Testis (tissue), 2 donors: ENCODE measurements at regions not wholly inside any gene's neighbourhood (a gene's known extent, or its start where the extent isn't known, plus 50 kb on each side); places are given as distances from the start of the nearest gene placed in this dataset.

ENCODE experiments used
- POLR2A ChIP-seq: fragments of 450-650 bp; IDR thresholded peaks from one replicate; pipeline ENCODE4 v1.6.1; 2017; ENCODE audit warnings: antibody characterized with exemption, mild to moderate bottlenecking, moderate library complexity
- TF ChIP-seq, protein P1 (sequence below), 3 experiments: fragments of 450-650 bp in 2 of 3; fragments of 200-600 bp in 1 of 3; sonication (generic) in 1 of 3; IDR thresholded peaks; one replicate each; pipeline ENCODE4 v1.5.1; 2016 to 2019; ENCODE audit warnings: antibody characterized with exemption in 3 of 3, mild to moderate bottlenecking in 2 of 3, moderate library complexity in 1 of 3

DNA sequence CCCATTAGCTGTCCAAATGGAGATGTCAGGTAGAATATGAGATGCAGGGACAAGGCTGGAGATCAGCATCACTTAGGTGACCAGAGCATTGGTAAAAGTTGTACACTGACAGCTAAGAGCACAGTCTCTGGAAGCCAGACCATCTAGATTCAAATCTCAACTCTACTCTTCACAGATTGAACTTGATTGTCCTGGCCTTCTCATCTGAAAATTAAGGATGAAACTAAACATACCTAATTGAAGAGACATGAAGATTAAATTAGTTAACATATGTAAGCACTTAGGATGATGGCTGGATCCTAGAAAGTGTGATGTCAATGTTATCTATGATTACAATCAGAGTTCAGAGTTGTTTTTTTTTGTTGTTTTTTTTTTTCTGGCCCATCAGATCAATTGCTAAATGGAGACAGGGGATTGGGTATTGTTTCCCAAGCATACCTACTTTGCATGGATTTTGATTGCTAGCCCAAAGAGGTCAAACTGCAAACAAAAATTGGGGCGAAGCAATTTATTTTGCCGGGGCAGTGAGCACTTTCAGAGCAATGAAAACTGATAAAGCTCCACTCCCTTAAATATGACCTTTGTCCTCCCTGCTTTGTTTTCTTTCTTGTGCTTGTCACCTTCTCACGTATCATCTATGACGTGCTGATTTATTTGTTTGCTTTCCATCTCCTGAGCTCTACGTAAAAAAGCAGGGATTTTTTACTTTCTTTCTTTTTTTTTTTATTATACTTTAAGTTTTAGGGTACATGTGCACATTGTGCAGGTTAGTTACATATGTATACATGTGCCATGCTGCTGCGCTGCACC lies 217.6 kb upstream of the CPHXL start:
- TF ChIP-seq, protein P1, sequence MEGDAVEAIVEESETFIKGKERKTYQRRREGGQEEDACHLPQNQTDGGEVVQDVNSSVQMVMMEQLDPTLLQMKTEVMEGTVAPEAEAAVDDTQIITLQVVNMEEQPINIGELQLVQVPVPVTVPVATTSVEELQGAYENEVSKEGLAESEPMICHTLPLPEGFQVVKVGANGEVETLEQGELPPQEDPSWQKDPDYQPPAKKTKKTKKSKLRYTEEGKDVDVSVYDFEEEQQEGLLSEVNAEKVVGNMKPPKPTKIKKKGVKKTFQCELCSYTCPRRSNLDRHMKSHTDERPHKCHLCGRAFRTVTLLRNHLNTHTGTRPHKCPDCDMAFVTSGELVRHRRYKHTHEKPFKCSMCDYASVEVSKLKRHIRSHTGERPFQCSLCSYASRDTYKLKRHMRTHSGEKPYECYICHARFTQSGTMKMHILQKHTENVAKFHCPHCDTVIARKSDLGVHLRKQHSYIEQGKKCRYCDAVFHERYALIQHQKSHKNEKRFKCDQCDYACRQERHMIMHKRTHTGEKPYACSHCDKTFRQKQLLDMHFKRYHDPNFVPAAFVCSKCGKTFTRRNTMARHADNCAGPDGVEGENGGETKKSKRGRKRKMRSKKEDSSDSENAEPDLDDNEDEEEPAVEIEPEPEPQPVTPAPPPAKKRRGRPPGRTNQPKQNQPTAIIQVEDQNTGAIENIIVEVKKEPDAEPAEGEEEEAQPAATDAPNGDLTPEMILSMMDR (IDR thresholded peaks at IDR 0.05) = no peak
- TF ChIP-seq POLR2A = no peak
